ENCODE measurements at regions not wholly inside any gene's neighbourhood (a gene's known extent, or its start where the extent isn't known, plus 50 kb on each side); places are given as distances from the start of the nearest gene placed in this dataset.

DNA sequence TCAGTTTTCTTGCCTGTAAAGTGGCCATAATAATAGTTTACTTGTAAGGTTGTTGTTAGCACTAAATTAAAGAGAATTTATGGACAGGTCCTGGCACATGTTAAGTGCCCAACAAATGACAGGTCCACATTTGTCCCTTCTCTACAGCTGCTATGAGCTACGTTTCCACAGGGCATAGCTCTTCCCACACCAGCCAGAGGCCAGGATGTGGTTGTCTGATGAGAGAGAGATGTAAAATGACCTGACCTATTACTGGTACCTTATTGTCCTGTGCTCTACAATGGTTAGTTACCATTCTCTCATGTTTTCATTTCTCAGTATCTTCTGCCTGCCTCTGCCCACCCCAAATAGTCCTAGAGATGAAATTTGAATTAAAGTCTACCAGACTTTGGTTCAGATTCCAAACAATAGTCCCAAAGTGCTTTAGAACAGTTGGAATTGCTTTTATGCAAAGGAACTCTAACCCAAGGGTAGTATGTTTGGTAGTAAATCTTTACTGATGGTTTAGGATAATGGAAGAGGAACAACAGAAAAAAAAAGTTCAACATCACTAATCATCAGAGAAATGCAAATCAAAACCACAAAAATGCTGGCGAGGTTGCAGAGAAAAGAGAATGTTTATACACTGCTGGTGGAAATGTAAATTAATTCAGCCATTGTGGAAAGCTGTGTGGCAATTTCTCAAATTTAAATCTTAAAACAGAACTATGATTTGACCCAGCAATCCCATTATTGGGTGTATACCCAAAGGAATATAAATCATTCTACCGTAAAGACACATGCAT lies 57.1 kb upstream of the ANKFN1 start:
- DNase-seq (ENCODE audit: low spot score) = no peak

DNA sequence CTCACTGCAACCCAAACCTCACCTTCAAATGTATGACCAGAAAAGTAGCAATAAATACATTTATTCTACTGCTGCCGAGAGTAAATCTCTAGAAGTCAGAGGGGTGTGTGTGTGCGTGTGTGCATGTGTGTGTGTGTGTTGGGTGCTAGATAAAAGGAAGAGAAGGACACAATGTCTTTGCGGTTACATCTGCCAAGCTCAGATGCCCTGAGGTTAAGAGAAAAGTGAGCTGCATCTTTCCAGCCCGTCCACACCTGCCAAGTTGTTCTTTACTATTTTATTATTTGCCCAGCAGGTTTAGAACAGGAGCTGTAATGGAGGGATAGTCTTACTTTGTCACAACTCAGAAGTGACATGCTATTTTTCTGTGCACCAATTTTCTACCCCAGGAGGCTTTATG lies 54.5 kb upstream of the ANKFN1 start:
- no peak for DNase-seq (ENCODE audit: low spot score)

DNA sequence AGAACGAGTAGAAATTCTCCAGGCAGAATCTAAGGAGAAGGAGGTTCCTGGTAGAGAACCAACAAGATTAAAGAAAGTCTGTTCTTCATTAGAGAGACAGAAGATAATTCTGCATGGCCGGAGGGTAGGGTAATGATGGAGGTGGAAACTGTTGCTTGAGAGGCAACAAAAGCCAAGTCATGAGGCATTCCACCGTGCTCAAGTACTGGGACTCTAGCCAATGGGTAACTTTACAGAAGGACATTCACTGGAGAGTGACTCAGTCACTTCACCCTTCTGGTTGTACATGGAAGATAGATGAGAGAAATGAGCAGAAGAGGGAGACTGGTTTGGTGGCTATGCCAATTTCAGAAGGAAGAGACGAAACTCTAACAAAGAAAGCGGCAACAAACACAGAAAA lies 53.6 kb upstream of the ANKFN1 start:
- DNase-seq (ENCODE audit: low spot score) = peak; percentile 64

Data from AG08395 (cell line).